Mucosa of stomach (tissue), 1 donor: ENCODE measurements at regions not wholly inside any gene's neighbourhood (a gene's known extent, or its start where the extent isn't known, plus 50 kb on each side); places are given as distances from the start of the nearest gene placed in this dataset.

Source experiments
- H3K27me3 ChIP-seq: one replicate; pipeline ENCODE4 v1.7.0; 2013; ENCODE audit warnings: mild to moderate bottlenecking, low read length; ENCODE audit not compliant: control insufficient read depth, insufficient read depth
- H3K36me3 ChIP-seq: one replicate; pipeline ENCODE4 v1.7.0; 2013; ENCODE audit warnings: low read length; ENCODE audit not compliant: control insufficient read depth, insufficient read depth
- H3K4me1 ChIP-seq: one replicate; pipeline ENCODE4 v1.7.0; 2013; ENCODE audit warnings: mild to moderate bottlenecking, low read length; ENCODE audit not compliant: control insufficient read depth, insufficient read depth
- H3K4me3 ChIP-seq: one replicate; pipeline ENCODE4 v1.7.0; 2013; ENCODE audit warnings: low read length
- H3K9ac ChIP-seq: one replicate; pipeline ENCODE4 v1.7.0; 2013; ENCODE audit warnings: mild to moderate bottlenecking, low read length, moderate library complexity
- H3K9me3 ChIP-seq: one replicate; pipeline ENCODE4 v1.7.0; 2013; ENCODE audit warnings: mild to moderate bottlenecking, low read length, moderate library complexity; ENCODE audit not compliant: control insufficient read depth
- donor health status: Pancreatic carcinoma.

DNA sequence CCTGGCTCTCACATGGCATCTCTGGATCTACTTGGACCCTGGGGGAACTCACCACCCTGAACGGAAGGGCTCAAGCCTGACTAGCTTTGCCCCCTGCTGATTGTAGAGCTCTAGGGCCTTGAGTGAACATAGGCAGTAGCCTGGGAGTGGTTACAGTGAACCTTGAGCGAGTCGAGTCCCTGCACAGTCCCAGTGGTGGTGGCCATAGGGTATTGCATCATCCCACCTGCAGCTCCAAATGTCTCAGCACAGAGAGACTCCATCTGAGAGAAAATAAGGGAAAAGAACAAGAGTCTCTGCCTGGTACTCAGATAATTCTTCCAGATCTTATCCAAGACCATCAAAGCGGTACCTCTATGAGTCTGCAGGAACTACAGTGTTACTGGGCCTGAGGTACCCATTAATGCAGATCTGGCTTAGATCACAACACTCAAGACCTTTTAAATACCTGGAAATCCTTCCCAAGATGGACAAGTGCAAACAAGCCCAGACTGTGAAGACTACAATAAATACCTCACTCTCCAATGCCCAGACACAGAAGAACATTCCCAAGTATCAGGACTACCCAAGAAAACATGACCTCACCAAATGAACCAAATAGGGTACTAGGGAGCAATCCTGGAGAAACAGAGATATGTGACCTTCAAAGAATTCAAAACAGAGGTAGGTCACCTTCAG is 167.5 kb upstream of the TET2 start:
- no peak overlapping the region for H3K4me3 ChIP-seq
- no peaks in the 10 kb centered on the region for H3K36me3 ChIP-seq
- H3K27me3 ChIP-seq: no peaks in the 10 kb centered on the region
- H3K4me1 ChIP-seq: no peaks in the 10 kb centered on the region
- H3K9me3 ChIP-seq: no peaks in the 10 kb centered on the region
- no peak overlapping the region for H3K9ac ChIP-seq

DNA sequence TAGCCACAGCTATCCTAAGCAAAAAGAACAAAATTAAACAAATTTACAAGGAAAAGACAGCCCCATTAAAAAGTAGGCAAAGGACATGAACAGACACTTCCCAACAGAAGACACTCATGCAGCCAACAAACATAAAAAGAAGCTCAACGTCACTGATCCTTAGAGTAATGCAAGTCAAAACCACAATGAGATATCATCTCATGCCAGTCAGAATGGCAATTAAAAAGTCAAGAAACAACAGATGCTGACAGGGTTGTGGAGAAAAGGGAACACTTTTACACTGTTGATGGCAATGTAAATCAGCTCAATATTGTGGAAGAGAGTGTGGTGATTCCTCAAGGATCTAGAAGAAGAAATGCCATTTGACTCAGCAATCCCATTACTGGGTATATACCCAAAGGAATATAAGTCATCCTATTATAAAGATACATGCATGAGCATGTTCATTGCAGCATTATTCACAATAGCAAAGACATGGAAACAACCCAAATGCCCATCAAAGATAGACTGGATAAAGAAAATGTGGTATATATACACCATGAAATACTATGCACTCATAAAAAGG is 163.0 kb upstream of the TET2 start:
- H3K9ac ChIP-seq: no peak overlapping the region
- no peak overlapping the region for H3K4me3 ChIP-seq
- H3K9me3 ChIP-seq: no peaks in the 10 kb centered on the region
- H3K27me3 ChIP-seq: no peaks in the 10 kb centered on the region
- no peaks in the 10 kb centered on the region for H3K36me3 ChIP-seq
- H3K4me1 ChIP-seq: no peaks in the 10 kb centered on the region

DNA sequence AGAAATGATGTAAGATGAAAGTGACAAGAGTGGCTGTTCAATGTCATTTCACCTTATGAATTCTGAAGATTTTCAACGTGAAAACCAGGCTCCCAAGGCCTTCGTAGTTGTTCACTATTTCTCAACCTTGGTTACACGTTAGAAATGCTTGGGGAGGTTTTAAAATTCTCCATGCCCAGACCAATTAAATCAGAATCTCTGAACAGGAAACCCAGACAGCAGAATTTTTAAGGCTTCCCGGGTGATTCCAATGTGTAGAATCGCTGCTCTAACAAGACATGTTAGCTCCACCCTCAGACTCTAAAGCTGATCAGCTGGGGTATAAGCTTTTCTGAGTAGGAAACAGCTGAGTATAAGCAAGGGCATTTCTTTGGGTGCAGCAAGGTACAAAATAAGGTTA is 160.4 kb upstream of the TET2 start:
- H3K4me3 ChIP-seq: no peak overlapping the region
- no peaks in the 10 kb centered on the region for H3K9me3 ChIP-seq
- no peaks in the 10 kb centered on the region for H3K36me3 ChIP-seq
- H3K9ac ChIP-seq: no peak overlapping the region
- H3K27me3 ChIP-seq: no peaks in the 10 kb centered on the region
- no peaks in the 10 kb centered on the region for H3K4me1 ChIP-seq

DNA sequence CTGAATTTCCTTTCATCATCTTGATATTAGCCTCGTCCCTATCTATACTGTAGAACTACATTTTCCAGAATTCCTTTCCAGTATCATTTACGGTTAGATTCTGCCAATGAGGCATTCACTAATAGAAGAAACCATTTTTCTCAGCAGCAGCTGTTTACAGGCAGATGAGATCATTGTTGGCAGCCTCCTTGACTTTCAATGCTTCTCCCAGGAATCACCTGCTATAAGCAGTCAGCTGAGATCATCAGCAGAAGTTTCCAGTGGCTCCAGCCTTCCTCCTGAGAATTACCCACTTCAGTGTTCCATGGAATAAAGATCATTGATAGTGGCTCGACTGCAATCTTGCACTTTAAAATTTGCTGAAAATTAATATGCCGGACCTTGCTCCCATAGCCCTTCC is 157.3 kb upstream of the TET2 start:
- no peaks in the 10 kb centered on the region for H3K4me1 ChIP-seq
- H3K27me3 ChIP-seq: no peaks in the 10 kb centered on the region
- no peaks in the 10 kb centered on the region for H3K9me3 ChIP-seq
- H3K36me3 ChIP-seq: no peaks in the 10 kb centered on the region
- no peak overlapping the region for H3K4me3 ChIP-seq
- no peak overlapping the region for H3K9ac ChIP-seq

- no peaks in the 10 kb centered on the region for H3K36me3 ChIP-seq
- H3K9me3 ChIP-seq: no peaks in the 10 kb centered on the region
- no peaks in the 10 kb centered on the region for H3K27me3 ChIP-seq
- H3K4me1 ChIP-seq: no peaks in the 10 kb centered on the region
- H3K4me3 ChIP-seq: no peak overlapping the region
- H3K9ac ChIP-seq: no peak overlapping the region
These were observed 144.4 kb upstream of the TET2 start for GRCh38 chr4:105002278-105002677.

DNA sequence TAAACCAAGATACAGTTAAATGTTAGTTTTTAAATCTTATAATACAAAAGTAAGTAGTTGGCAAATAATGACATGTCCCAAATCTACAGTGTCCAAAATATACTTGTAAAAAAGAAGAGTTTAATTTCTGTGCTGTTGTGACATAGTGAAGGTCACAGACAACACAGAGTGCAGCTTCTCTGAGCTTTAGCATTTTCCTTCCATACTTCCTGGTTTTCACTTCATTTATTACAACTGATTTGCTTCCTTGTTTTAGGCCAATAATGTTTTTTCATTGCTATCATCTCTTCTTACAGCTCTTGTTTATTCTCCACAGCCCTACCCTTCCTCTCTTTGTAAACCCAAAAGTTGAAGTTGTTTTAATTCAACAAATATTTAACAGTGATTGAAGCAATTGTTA is 132.4 kb upstream of the TET2 start:
- H3K9me3 ChIP-seq: no peaks in the 10 kb centered on the region
- no peak overlapping the region for H3K4me3 ChIP-seq
- no peaks in the 10 kb centered on the region for H3K27me3 ChIP-seq
- no peak overlapping the region for H3K9ac ChIP-seq
- no peaks in the 10 kb centered on the region for H3K36me3 ChIP-seq
- no peaks in the 10 kb centered on the region for H3K4me1 ChIP-seq

DNA sequence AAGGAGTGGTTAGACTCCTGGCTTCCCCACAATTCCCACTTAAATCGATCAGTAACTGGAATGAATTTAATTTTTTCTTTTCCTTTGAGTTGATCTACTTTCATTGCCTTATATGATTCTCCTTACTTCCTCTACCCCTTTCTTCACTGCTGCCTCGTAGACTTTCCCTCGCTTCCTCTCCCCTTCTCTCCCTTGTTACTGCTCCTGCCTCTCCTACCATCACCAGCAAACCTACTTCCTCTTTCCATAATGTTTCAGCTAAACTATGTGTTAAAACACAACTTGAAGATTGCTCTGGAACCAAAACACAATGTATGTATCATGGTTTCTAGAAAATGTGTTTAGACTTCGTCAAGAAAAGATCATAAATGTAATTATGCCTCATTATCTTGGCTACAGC is 132.0 kb upstream of the TET2 start:
- Histone ChIP-seq H3K9ac (no peak overlapping the region), H3K4me1 (no peaks in the 10 kb centered on the region), H3K36me3 (no peaks in the 10 kb centered on the region), H3K27me3 (no peaks in the 10 kb centered on the region), H3K4me3 (no peak overlapping the region), H3K9me3 (no peaks in the 10 kb centered on the region)

GRCh38 chr4:105015750-105016149 is 130.9 kb upstream of the TET2 start:
- H3K4me1 ChIP-seq: no peaks in the 10 kb centered on the region
- H3K27me3 ChIP-seq: no peaks in the 10 kb centered on the region
- H3K4me3 ChIP-seq: no peak overlapping the region
- no peaks in the 10 kb centered on the region for H3K36me3 ChIP-seq
- H3K9ac ChIP-seq: no peak overlapping the region
- H3K9me3 ChIP-seq: no peaks in the 10 kb centered on the region

DNA sequence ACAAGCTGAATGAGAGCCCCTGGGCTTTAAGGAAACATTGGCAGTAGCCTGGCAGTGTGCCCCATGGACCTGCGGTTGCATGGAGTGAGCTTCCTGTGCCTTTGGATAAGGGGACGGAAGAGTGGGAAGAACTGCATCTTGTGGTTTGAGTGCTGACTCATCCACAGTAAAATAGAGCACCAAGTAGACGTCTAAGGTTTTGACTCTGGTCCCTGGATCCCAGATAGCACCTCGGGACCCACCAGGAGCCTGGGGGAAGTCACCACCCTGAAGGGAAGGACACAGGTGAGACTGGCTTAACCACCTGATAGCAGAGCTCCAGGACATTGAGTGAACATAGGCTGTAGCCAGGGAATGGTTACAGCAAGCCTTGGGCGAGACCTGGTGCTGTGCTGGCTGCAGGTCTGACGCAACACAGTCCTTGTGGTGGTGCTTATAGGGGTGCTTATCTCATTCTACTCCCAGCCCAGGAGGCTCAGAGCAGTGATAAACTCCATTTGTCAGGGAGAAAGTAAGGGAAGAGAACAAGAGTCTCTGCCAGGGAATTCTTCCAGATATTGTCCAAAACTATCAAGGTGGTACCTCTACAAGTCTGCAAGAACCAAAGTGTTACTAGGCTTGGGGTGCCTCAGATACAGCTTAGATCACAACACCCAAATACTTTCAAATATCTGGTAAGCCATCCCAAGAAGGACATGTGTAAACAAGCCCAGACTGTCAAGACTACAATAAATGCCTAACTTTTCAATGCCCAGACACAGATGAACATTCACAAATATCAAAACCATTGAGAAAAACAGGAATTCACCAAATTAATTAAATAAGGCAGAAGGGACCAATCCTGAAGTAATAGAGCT is 123.6 kb upstream of the TET2 start:
- Histone ChIP-seq H3K27me3 (no peaks in the 10 kb centered on the region), H3K4me1 (peaks cover 9% of the 10 kb centered on the region), H3K36me3 (no peaks in the 10 kb centered on the region), H3K4me3 (no peak overlapping the region), H3K9me3 (no peaks in the 10 kb centered on the region), H3K9ac (no peak overlapping the region)

DNA sequence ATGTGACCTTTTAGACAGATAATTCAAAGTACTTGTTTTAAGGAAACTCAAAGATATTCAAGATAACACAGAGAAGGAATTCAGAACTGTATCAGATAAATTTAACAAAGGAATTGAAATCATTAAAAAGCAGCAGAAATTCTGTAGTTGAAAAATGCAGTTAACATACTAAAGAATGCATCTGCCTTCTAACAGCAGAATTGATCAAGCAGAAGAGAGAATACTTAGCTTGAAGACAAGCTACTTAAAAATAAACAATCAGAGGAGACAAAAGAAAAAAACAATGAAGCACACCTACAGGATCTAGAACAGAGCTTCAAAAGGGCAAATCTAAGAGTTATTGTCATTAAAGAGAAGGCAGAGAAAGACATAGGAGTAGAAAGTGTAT is 123.0 kb upstream of the TET2 start:
- no peaks in the 10 kb centered on the region for H3K36me3 ChIP-seq
- no peak overlapping the region for H3K9ac ChIP-seq
- H3K27me3 ChIP-seq: no peaks in the 10 kb centered on the region
- H3K9me3 ChIP-seq: no peaks in the 10 kb centered on the region
- H3K4me1 ChIP-seq: peaks cover 9% of the 10 kb centered on the region
- H3K4me3 ChIP-seq: no peak overlapping the region

DNA sequence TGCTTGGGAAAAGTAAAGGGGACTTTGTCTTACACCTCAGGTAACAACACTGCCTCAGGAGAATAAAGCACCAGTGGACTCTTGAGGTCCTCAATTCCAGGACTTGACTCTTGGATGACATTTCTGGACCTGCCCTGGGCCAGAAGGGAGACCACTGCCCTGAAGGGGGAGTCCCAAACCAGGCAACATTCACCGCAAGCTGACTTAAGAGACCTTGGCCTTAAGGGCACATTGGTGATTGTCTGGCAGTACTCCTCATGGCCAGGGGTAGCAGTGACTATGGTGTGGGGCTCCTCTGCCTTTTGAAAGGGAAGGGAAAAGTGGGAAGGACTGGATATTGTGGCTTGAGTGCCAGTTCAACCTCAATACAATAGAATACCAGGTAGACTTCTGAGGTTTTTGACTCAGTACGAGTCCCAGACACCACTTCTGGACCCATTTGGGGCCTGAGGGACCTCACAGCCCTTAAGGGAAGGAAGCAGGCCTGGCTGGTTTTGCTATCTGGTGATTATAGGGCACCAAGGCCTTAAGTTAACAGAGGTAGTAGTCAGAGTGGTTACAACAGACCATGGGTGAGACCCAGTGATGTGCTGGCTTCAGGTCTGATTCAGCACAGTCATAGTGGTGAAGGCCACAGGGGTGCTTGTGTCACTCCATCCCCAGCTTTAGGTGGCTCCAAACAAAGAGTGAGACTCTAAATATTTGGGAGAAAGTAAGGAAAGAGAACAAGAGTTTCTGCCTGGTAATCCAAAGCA is 121.2 kb upstream of the TET2 start:
- H3K9me3 ChIP-seq: no peaks in the 10 kb centered on the region

DNA sequence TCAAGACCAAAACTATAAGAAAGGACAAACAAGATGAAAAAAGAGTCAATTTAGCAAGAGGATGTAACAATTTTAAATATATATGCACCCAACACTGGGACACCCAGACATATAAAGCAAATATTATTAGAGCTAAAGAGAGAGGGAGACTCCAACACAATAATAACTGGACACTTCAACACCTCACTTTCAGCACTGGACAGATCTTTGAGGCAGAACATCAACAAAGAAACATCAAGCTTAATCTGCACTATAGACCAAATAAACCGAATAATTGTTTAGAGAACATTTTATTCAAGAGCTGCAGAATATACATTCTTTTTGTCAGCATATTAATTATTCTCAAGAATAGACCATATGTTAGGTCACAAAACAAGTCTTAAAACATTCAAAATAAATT is 109.7 kb upstream of the TET2 start:
- no peak overlapping the region for H3K4me3 ChIP-seq
- H3K9ac ChIP-seq: no peak overlapping the region
- H3K27me3 ChIP-seq: no peaks in the 10 kb centered on the region
- no peaks in the 10 kb centered on the region for H3K4me1 ChIP-seq
- no peaks in the 10 kb centered on the region for H3K36me3 ChIP-seq
- H3K9me3 ChIP-seq: no peaks in the 10 kb centered on the region

More for the DNA sequence above, 121.2 kb upstream of the TET2 start:
- H3K36me3 ChIP-seq: no peaks in the 10 kb centered on the region
- H3K4me3 ChIP-seq: no peak overlapping the region
- H3K9ac ChIP-seq: no peak overlapping the region
- H3K4me1 ChIP-seq: peaks cover 9% of the 10 kb centered on the region
- no peaks in the 10 kb centered on the region for H3K27me3 ChIP-seq
